MCF 10A (cell line): ENCODE measurements at regions not wholly inside any gene's neighbourhood (a gene's known extent, or its start where the extent isn't known, plus 50 kb on each side); places are given as distances from the start of the nearest gene placed in this dataset.

Experiments
- BruUV-seq: library from RNA; stranded (reverse); fragments of 400-500 nt; replicated peaks from 2 replicates; lab custom pipeline; 2021; lab: Mats Ljungman, UMichigan
- CTCF ChIA-PET: fragments of 300-600 bp; sonication (Branson Sonifier 250); formaldehyde crosslinking; extraction: SDS; loops from one replicate; lab custom pipeline; 2021; ENCODE audit warnings: antibody characterized with exemption, inconsistent platforms; lab: Yijun Ruan, JAX
- POLR2A ChIA-PET: fragments of 300-600, 350-650 bp; sonication (Branson Sonifier 250); formaldehyde crosslinking; extraction: SDS; loops from one replicate; lab custom pipeline; 2020; ENCODE audit warnings: antibody characterized with exemption, inconsistent platforms; lab: Yijun Ruan, JAX
- DNase-seq: peaks from one replicate; pipeline ENCODE4 v3.0.0-alpha.2; 2018; ENCODE audit not compliant: unreplicated experiment
- H3K27ac Mint-ChIP-seq: one replicate; pipeline ENCODE4 v1.8.0; 2022; ENCODE audit warnings: mild to moderate bottlenecking, low read depth, mixed read lengths; ENCODE audit not compliant: unreplicated experiment
- H3K27me3 Mint-ChIP-seq: one replicate; pipeline ENCODE4 v1.8.0; 2022; ENCODE audit warnings: mixed read lengths; ENCODE audit not compliant: insufficient read depth, unreplicated experiment
- H3K36me3 Mint-ChIP-seq: one replicate; pipeline ENCODE4 v1.8.0; 2022; ENCODE audit warnings: mild to moderate bottlenecking, moderate library complexity, mixed read lengths; ENCODE audit not compliant: insufficient read depth, unreplicated experiment
- H3K4me1 Mint-ChIP-seq: one replicate; pipeline ENCODE4 v1.8.0; 2022; ENCODE audit warnings: mixed read lengths; ENCODE audit not compliant: insufficient read depth, unreplicated experiment
- H3K4me3 Mint-ChIP-seq: one replicate; pipeline ENCODE4 v1.8.0; 2022; ENCODE audit warnings: mild to moderate bottlenecking, moderate library complexity, mixed read lengths; ENCODE audit not compliant: unreplicated experiment
- H3K9me3 Mint-ChIP-seq: one replicate; pipeline ENCODE4 v1.8.0; 2022; ENCODE audit warnings: mixed read lengths; ENCODE audit not compliant: unreplicated experiment
- CTCF ChIP-seq: fragments of 200-600 bp; IDR thresholded peaks from one replicate; pipeline ENCODE4 v1.8.0; 2022; ENCODE audit warnings: antibody characterized with exemption, mild to moderate bottlenecking; ENCODE audit not compliant: unreplicated experiment
- intact Hi-C: fragments of 100-400 bp; cut with micrococcal nuclease; formaldehyde crosslinking; loops from 2 replicates; pipeline ENCODE4 v1.14.1; 2022

GRCh38 chr2:80858965-80859364 is 554.4 kb upstream of the LRRTM1 start:
- intact Hi-C loops, result no loop called here
- no peak for DNase-seq
- no TSS peak for BruUV-seq
- H3K36me3 Mint-ChIP-seq, result no peaks in the 10 kb centered on the region
- POLR2A ChIA-PET, result no interaction called here
- H3K4me1 Mint-ChIP-seq, result peaks cover 21% of the 10 kb centered on the region
- H3K4me3 Mint-ChIP-seq, result no peak overlapping the region
- H3K27ac Mint-ChIP-seq, result no peak overlapping the region
- H3K27me3 Mint-ChIP-seq, result no peaks in the 10 kb centered on the region
- CTCF ChIA-PET, result no interaction called here
- no peaks in the 10 kb centered on the region for H3K9me3 Mint-ChIP-seq
- TF ChIP-seq CTCF, result no peak

GRCh38 chr2:80856227-80856626 is 551.7 kb upstream of the LRRTM1 start:
- ChIA-PET CTCF (interaction anchor here (0.7 kb wide), 1 partner anchor 1836 kb away, joined by 3 read pairs; no protein-coding TSS in a partner anchor), POLR2A (no interaction called here)
- Mint-ChIP-seq H3K36me3 (no peaks in the 10 kb centered on the region), H3K27ac (no peak overlapping the region), H3K9me3 (no peaks in the 10 kb centered on the region), H3K4me1 (peaks cover 15% of the 10 kb centered on the region), H3K27me3 (no peaks in the 10 kb centered on the region), H3K4me3 (no peak overlapping the region)
- no TSS peak for BruUV-seq
- intact Hi-C loops, result no loop called here
- no peak for DNase-seq
- TF ChIP-seq CTCF, result no peak

GRCh38 chr2:80854831-80855230 is 550.3 kb upstream of the LRRTM1 start:
- Mint-ChIP-seq H3K4me1 (peaks cover 15% of the 10 kb centered on the region), H3K4me3 (no peak overlapping the region), H3K27me3 (no peaks in the 10 kb centered on the region), H3K27ac (no peak overlapping the region), H3K36me3 (no peaks in the 10 kb centered on the region), H3K9me3 (no peaks in the 10 kb centered on the region)
- TF ChIP-seq CTCF, result no peak
- CTCF ChIA-PET, result interaction anchor here (0.6 kb wide), 1 partner anchor 300 kb away, joined by 3 read pairs; no protein-coding TSS in a partner anchor
- no peak for DNase-seq
- no TSS peak for BruUV-seq
- intact Hi-C loops, result no loop called here
- POLR2A ChIA-PET, result no interaction called here

- BruUV-seq, result no TSS peak
- CTCF ChIA-PET, result interaction anchor here (0.6 to 0.7 kb wide), 2 partner anchors 11 to 636 kb away, joined by 3 to 4 read pairs; no protein-coding TSS in a partner anchor
- H3K36me3 Mint-ChIP-seq, result no peaks in the 10 kb centered on the region
- no peak overlapping the region for H3K27ac Mint-ChIP-seq
- TF ChIP-seq CTCF, result no peak
- POLR2A ChIA-PET, result interaction anchor here (0.6 kb wide), 1 partner anchor 23 kb away, joined by 3 read pairs; no protein-coding TSS in a partner anchor
- no peaks in the 10 kb centered on the region for H3K9me3 Mint-ChIP-seq
- H3K27me3 Mint-ChIP-seq, result no peaks in the 10 kb centered on the region
- DNase-seq, result peak; percentile 25
- no peak overlapping the region for H3K4me3 Mint-ChIP-seq
- peaks cover 2% of the 10 kb centered on the region for H3K4me1 Mint-ChIP-seq
- intact Hi-C loops, result no loop called here
Measured at GRCh38 chr2:80852808-80853139, 548.2 kb upstream of the LRRTM1 start.
